NCI-H82 (cell line): ENCODE measurements at regions not wholly inside any gene's neighbourhood (a gene's known extent, or its start where the extent isn't known, plus 50 kb on each side); places are given as distances from the start of the nearest gene placed in this dataset.

Experiments
- DNase-seq: peaks from one replicate; lab custom pipeline; 2025; lab: John Stamatoyannopoulos, UW

DNA sequence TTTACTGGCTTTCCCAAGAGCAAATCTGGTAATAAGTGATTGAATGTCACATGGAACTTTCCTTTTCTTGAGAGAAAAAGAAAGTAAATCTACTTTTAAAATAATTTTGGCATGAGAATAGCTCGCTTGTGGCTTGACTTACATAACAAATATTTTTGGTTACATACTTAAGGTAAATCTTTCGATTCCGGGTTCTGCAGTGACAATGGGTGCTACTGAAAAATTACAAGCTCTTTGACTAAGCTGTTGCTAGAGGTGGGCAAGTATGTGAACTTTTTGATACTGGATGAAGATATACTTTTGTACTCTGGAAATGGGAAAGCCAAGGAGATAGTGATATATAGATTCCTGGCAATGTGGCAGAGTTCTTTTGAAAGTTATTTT lies 51.9 kb upstream of the OTOL1 start:
- no peak for DNase-seq

DNA sequence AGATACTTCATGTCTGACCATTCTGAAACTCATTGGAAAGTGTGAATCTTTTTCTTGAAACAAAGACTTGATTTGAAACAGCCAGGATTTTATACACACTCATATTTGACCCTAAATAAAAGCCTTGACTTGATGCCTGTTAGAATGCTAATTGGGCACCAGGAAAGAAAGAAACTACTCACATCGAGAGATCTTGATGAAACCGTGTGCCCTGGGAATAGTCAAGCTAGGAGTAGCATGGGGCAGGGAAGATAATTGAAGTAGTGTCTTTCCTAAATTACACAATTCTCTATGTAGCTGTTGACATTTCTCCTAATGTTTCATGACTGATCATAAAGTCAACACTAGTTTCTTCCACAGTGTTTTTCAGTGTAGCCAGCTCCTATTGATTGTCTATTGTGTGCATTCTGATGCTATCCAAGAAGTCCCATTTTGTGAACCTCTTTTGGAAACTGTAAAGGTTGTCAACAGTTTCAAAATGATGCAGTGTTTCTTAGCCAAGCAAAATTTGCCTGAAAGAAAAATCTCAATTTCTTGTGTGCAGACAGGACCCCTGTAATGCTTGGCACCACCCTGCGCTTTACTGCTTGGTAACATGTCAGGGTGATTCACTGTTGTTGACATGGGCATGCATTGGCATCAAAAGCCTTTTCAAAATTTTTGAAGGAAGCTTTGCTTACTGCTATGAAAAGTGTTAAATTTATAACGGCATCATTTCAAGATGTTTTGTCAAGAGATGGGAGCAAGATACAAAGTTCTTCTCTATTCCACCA lies 52.5 kb upstream of the OTOL1 start:
- DNase-seq = no peak

DNA sequence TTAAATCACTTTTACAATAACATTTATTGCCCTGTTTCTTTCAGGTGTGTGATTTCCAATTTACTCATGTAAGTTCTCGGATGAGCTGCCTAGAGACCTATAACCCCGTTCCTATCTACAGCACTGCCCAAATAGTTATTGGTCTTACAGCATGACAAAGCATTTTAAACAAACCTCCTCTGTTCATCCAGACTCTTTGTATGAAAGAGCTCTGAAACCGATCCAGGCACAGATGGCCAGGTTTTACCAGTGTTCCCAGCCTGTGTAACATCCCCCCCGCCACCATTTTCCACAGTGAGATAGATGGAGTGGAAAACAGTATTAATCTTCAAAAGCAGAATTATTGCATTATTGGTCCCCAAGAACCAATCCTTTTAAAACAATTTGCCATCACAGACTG lies 59.0 kb upstream of the SPTSSB start:
- no peak for DNase-seq

DNA sequence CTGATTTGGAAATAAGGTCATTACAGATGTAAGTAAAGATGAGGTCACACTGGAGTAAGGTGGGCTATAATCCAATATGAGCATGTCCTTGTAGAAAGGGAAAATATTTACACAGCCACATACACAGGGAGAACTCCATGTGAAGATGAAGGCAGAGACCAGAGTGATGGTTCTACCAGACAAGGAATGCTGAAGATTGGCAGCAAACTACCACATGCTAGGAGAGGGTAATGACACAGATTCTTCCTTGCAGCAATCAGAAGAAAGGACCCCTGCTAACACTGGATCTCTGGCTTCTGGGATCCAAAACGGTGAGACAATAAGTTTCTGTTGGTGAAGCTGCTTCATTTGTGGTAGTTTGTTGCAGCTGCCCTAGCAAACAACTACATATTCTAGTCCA lies 56.0 kb upstream of the SPTSSB start:
- DNase-seq = no peak

DNA sequence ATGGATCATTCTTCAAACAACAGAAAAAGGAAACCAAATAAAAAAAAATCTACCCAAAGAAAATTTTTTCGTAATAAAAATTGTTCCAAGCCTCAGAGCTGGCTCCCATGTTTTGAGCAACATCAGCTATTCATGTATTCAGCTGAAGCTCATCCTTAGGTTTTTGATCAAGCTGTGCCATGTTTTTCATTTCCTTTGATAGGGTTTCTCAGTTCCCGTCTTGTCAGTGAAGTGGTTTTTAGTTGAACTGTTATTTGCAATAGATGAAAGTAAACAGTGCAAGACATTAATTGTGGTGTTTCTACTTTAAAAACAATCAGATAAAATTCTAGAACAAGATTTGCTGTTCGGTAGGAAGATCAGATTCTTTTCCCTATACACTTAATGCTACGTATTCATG lies 55.4 kb upstream of the SPTSSB start:
- DNase-seq = no peak

DNA sequence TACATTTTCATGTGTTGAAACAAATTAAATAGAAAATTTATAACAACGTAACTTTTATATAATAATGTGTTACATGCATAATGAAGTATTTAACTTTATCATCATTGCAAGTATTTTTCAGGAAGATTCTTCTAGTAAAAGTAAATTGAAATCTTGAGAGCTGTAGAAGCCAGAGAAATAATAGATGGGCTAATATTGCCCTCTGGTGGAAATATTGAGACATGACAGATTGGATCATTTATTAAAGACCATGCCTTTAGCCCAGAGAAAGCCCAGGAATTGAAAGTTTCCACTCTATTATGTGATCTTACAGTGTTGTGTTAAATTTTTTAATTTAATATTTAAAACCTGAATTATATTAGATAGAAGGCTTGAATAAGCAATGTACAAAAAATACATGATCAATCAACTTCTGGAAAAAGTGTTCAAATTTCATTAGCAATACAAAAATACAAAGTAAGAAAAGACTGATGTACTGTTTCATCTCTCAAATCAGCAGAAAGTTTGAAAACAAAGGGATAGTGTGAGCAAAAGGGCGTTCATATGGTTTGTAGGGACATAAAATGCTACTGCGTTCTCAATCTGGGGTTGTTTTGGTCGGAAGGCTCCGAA lies 52.7 kb upstream of the SPTSSB start:
- DNase-seq = peak; percentile 68

DNA sequence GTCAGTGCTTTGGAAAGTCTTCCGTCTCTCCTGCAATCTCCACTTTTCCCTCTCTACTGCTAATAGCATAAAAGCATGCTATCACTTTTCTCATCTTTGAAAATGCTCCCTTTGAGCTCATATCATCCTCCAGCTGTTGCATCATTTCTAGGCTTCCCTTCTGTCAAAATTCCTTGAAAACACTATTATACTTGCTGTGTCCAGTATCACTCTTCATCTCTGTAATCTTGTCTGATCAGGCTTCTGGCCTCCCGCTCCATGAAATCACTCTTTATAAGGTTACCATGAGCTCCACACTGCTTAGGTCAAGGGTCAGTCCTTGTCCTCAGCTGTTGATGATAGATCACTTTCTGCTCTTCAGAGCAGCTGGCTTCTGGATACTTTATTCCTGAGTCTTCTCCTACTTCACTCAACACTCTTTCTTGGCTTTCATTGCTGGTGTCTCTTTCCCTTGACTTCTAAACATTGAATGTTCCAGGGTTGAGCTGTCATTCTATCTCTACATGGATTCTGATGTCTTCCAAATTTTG lies 50.9 kb upstream of the SPTSSB start:
- DNase-seq = no peak
